H1 (cell line): ENCODE measurements at regions not wholly inside any gene's neighbourhood (a gene's known extent, or its start where the extent isn't known, plus 50 kb on each side); places are given as distances from the start of the nearest gene placed in this dataset.

Source experiments
- CTCF ChIA-PET: fragments of 300-600 bp; sonication (Branson Sonifier 250); formaldehyde crosslinking; loops from one replicate; lab custom pipeline; 2021; ENCODE audit not compliant: partially characterized antibody; lab: Charles Lee
- POLR2A ChIA-PET: fragments of 300-600 bp; sonication (Branson Sonifier 250); formaldehyde crosslinking; loops from one replicate; lab custom pipeline; 2021; ENCODE audit warnings: inconsistent platforms; ENCODE audit not compliant: partially characterized antibody; lab: Charles Lee
- DNase-seq, 2 experiments: peaks; one replicate each; pipeline versions ENCODE4 v3.0.0 to v3.0.0-alpha.2; 2010 to 2022; ENCODE audit warnings: low spot score in 2 of 2, low read depth in 1 of 2, mixed read lengths in 1 of 2
- FAIRE-seq: peaks from 2 replicates; lab custom pipeline; 2011; peaks lifted over from hg19 to GRCh38; lab: Jason Lieb, UNC
- H2AFZ ChIP-seq: 2 replicates; pipeline ENCODE4 v1.8.1; 2012; ENCODE audit warnings: low read length, inconsistent platforms
- H2AK5ac ChIP-seq: 2 replicates; pipeline ENCODE4 v1.6.1; 2013; ENCODE audit warnings: low read depth, low read length
- H2BK120ac ChIP-seq: replicated peaks from 2 replicates; pipeline ENCODE3; 2013; ENCODE audit warnings: low read depth, low read length, inconsistent platforms
- H2BK12ac ChIP-seq: 2 replicates; pipeline ENCODE4 v1.6.1; 2013; ENCODE audit warnings: low read depth, low read length
- H2BK15ac ChIP-seq: 2 replicates; pipeline ENCODE4 v1.6.1; 2013; ENCODE audit warnings: low read length
- H2BK20ac ChIP-seq: 2 replicates; pipeline ENCODE4 v1.6.1; 2013; ENCODE audit warnings: low read length
- H2BK5ac ChIP-seq: 2 replicates; pipeline ENCODE4 v1.6.1; 2013; ENCODE audit warnings: low read depth, low read length
- H3K14ac ChIP-seq: 2 replicates; pipeline ENCODE4 v1.6.1; 2013; ENCODE audit warnings: inconsistent platforms; ENCODE audit not compliant: insufficient read length
- H3K18ac ChIP-seq: 2 replicates; pipeline ENCODE4 v1.6.1; 2013; ENCODE audit warnings: low read length; ENCODE audit errors: extremely low read depth
- H3K23ac ChIP-seq: 2 replicates; pipeline ENCODE4 v1.6.1; 2013; ENCODE audit warnings: inconsistent platforms; ENCODE audit not compliant: insufficient read length
- H3K23me2 ChIP-seq: 2 replicates; pipeline ENCODE4 v1.6.1; 2013; ENCODE audit warnings: low read depth, low read length
- H3K27ac ChIP-seq: 2 replicates; pipeline ENCODE4 v1.6.1; 2011; ENCODE audit warnings: low read depth, low read length, inconsistent platforms
- H3K27me3 ChIP-seq, 4 experiments: replicated peaks in 1 of 4; 1 replicate in 1 of 4; 2 replicates in 3 of 4; pipeline versions ENCODE4 v1.6.1 to v1.8.1; 2011 to 2013; ENCODE audit warnings: low read length in 3 of 4, mild to moderate bottlenecking in 3 of 4, inconsistent platforms in 2 of 4, mixed read lengths in 2 of 4, moderate library complexity in 1 of 4; ENCODE audit not compliant: control insufficient read depth in 3 of 4, insufficient read depth in 3 of 4; ENCODE audit errors: extremely low read depth in 1 of 4
- H3K36me3 ChIP-seq, 4 experiments: 2 replicates each; pipeline versions ENCODE4 v1.6.1 to v1.8.1; 2011 to 2013; ENCODE audit warnings: mild to moderate bottlenecking in 4 of 4, low read length in 3 of 4, moderate library complexity in 2 of 4, control low read depth in 1 of 4, inconsistent platforms in 1 of 4; ENCODE audit not compliant: insufficient read depth in 4 of 4, control insufficient read depth in 2 of 4
- H3K4ac ChIP-seq: replicated peaks from 2 replicates; pipeline ENCODE3; 2013; ENCODE audit warnings: low read length, low read depth, mixed read lengths, inconsistent platforms; ENCODE audit not compliant: insufficient read length
- H3K4me1 ChIP-seq, 4 experiments: replicated peaks in 1 of 4; 1 replicate in 1 of 4; 2 replicates in 3 of 4; pipeline versions ENCODE4 v1.6.1 to v1.8.1; 2011 to 2013; ENCODE audit warnings: low read length in 3 of 4, inconsistent platforms in 2 of 4, mixed read lengths in 1 of 4; ENCODE audit not compliant: insufficient read depth in 4 of 4, control insufficient read depth in 3 of 4
- H3K4me2 ChIP-seq, 2 experiments: 2 replicates each; pipeline versions ENCODE4 v1.6.1 to v1.8.1; 2011 to 2013; ENCODE audit warnings: low read depth in 2 of 2, low read length in 2 of 2, control low read depth in 1 of 2, inconsistent platforms in 1 of 2, mild to moderate bottlenecking in 1 of 2; ENCODE audit not compliant: insufficient read depth in 1 of 2
- H3K4me3 ChIP-seq, 4 experiments: fragments of 200-600, 300-600 bp in 1 of 4; sonication (generic), shearing (Covaris generic), sonication (Bioruptor Twin) in 1 of 4; 2 replicates each; pipeline versions ENCODE4 v1.5.1 to v1.8.1; 2011 to 2016; ENCODE audit warnings: low read length in 4 of 4, low read depth in 3 of 4, control low read depth in 2 of 4, inconsistent platforms in 2 of 4, mild to moderate bottlenecking in 2 of 4, mixed read lengths in 1 of 4, moderate library complexity in 1 of 4; ENCODE audit not compliant: insufficient read depth in 2 of 4; ENCODE audit errors: extremely low read depth in 1 of 4
- H3K56ac ChIP-seq: replicated peaks from 2 replicates; pipeline ENCODE3; 2013; ENCODE audit warnings: low read depth, mild to moderate bottlenecking, mixed read lengths, low read length, inconsistent platforms; ENCODE audit not compliant: insufficient read length
- H3K79me1 ChIP-seq: 2 replicates; pipeline ENCODE4 v1.6.1; 2013; ENCODE audit warnings: low read depth, low read length, control low read depth
- H3K79me2 ChIP-seq, 2 experiments: 2 replicates each; pipeline versions ENCODE4 v1.6.1 to v1.8.1; 2012 to 2013; ENCODE audit warnings: low read length in 2 of 2, mild to moderate bottlenecking in 2 of 2, inconsistent platforms in 1 of 2; ENCODE audit not compliant: insufficient read depth in 2 of 2, control insufficient read depth in 1 of 2
- H3K9ac ChIP-seq, 4 experiments: replicated peaks in 1 of 4; 1 replicate in 1 of 4; 2 replicates in 3 of 4; pipeline versions ENCODE4 v1.6.1 to v1.8.1; 2011 to 2013; ENCODE audit warnings: low read depth in 3 of 4, low read length in 3 of 4, control low read depth in 2 of 4, mild to moderate bottlenecking in 2 of 4, moderate library complexity in 2 of 4, inconsistent platforms in 1 of 4; ENCODE audit errors: extremely low read depth in 1 of 4
- H3K9me3 ChIP-seq, 2 experiments: 2 replicates each; pipeline versions ENCODE4 v1.6.1 to v1.8.1; 2012 to 2013; ENCODE audit warnings: mild to moderate bottlenecking in 2 of 2, moderate library complexity in 2 of 2, control low read depth in 1 of 2, inconsistent platforms in 1 of 2, low read depth in 1 of 2, low read length in 1 of 2, mixed read lengths in 1 of 2; ENCODE audit not compliant: insufficient read depth in 2 of 2
- H4K20me1 ChIP-seq, 2 experiments: replicated peaks in 1 of 2; 2 replicates each; pipeline versions ENCODE3 to v1.8.1; 2011 to 2013; ENCODE audit warnings: inconsistent platforms in 2 of 2, low read length in 2 of 2, mild to moderate bottlenecking in 1 of 2; ENCODE audit not compliant: insufficient read depth in 2 of 2, control insufficient read depth in 1 of 2
- H4K5ac ChIP-seq: 2 replicates; pipeline ENCODE4 v1.6.1; 2013; ENCODE audit warnings: low read length, low read depth, mixed read lengths, inconsistent platforms; ENCODE audit not compliant: insufficient read length
- H4K8ac ChIP-seq: 2 replicates; pipeline ENCODE4 v1.8.0; 2013; ENCODE audit warnings: mild to moderate bottlenecking, moderate library complexity, low read length, inconsistent platforms; ENCODE audit not compliant: insufficient read depth; ENCODE audit errors: extremely low read depth
- H4K91ac ChIP-seq: replicated peaks from 2 replicates; pipeline ENCODE3; 2013; ENCODE audit warnings: low read length, mixed read lengths, inconsistent platforms; ENCODE audit not compliant: insufficient read length
- ASH2L ChIP-seq: fragments of 200-600, 300-600 bp; sonication (generic); IDR thresholded peaks from one replicate; pipeline ENCODE4 v1.7.1; 2017; ENCODE audit warnings: low read length
- BRCA1 ChIP-seq: IDR thresholded peaks from 2 replicates; pipeline ENCODE4 v1.6.1; 2012; ENCODE audit warnings: low read depth, low read length, improper control_type of control experiment
- CBX8 ChIP-seq: fragments of 300-800, 300-1000 bp; sonication (generic); IDR thresholded peaks from 2 replicates; pipeline ENCODE4 v1.7.1; 2016; ENCODE audit warnings: low read depth, low read length, borderline replicate concordance
- CHD1 ChIP-seq: IDR thresholded peaks from 2 replicates; pipeline ENCODE4 v1.6.1; 2012; ENCODE audit warnings: low read depth, low read length, improper control_type of control experiment
- HDAC2 ChIP-seq, 2 experiments: fragments of 300-600 bp in 1 of 2; sonication (generic) in 1 of 2; IDR thresholded peaks; 2 replicates each; pipeline ENCODE4 v1.6.1; 2011 to 2012; ENCODE audit warnings: low read depth in 2 of 2, low read length in 2 of 2, mild to moderate bottlenecking in 2 of 2, moderate library complexity in 2 of 2, borderline replicate concordance in 1 of 2, inconsistent platforms in 1 of 2
- NRF1 ChIP-seq: IDR thresholded peaks from 2 replicates; pipeline ENCODE4 v1.6.1; 2011; ENCODE audit warnings: mild to moderate bottlenecking, low read depth, low read length, improper control_type of control experiment
- PHF8 ChIP-seq: fragments of 200-600 bp; sonication (generic); conservative IDR thresholded peaks from 2 replicates; pipeline ENCODE4 v1.7.1; 2012; ENCODE audit warnings: low read depth, mild to moderate bottlenecking, inconsistent platforms, low read length, moderate library complexity
- RXRA ChIP-seq: IDR thresholded peaks from 2 replicates; pipeline ENCODE4 v1.6.1; 2011; ENCODE audit warnings: low read depth, mild to moderate bottlenecking, low read length, moderate library complexity; ENCODE audit not compliant: insufficient read depth
- SP2 ChIP-seq: IDR thresholded peaks from 2 replicates; pipeline ENCODE4 v1.6.1; 2012; ENCODE audit warnings: mild to moderate bottlenecking, low read length, inconsistent platforms
- TAF7 ChIP-seq: optimal IDR thresholded peaks from 2 replicates; pipeline ENCODE3; 2011; ENCODE audit warnings: low read depth, mild to moderate bottlenecking, inconsistent platforms, low read length, moderate library complexity, borderline replicate concordance
- whole genome bisulfite sequencing, 2 experiments: shearing (Covaris generic) in 1 of 2; methylation state at CpG; one replicate each; pipeline versions ENCODE4 v1.1.6 to v1.1.7; 2013 to 2015; ENCODE audit warnings: low lambda C conversion rate in 2 of 2, mixed read lengths in 2 of 2, inconsistent platforms in 1 of 2, low coverage in 1 of 2, missing lambda C conversion rate in 1 of 2; ENCODE audit not compliant: insufficient replicate concordance in 2 of 2, insufficient coverage in 1 of 2, insufficient read length in 1 of 2; ENCODE audit errors: extremely low coverage in 1 of 2, missing lambda C conversion rate in 1 of 2; 5-methylcytosine and 5-hydroxymethylcytosine counted together
- TF ChIP-seq, protein P1 (sequence below): IDR thresholded peaks from 2 replicates; pipeline ENCODE4 v1.6.1; 2012; ENCODE audit warnings: inconsistent platforms

- H2BK5ac ChIP-seq = no peak overlapping the region
- H3K27ac ChIP-seq = no peak overlapping the region
- H3K18ac ChIP-seq = no peak overlapping the region
- no peak overlapping the region for H2BK15ac ChIP-seq
- no peak overlapping the region for H3K4me3 ChIP-seq
- no peak overlapping the region for H3K23ac ChIP-seq
- H4K5ac ChIP-seq = no peak overlapping the region
- FAIRE-seq (no peak), DNase-seq (no peak)
- ChIA-PET CTCF (interaction anchor here (0.6 to 11.1 kb wide), 6 partner anchors 14 to 586 kb away, joined by 3 to 96 read pairs (median 23); no protein-coding TSS in a partner anchor), POLR2A (interaction anchor here (1.2 kb wide), 2 partner anchors 16 to 45 kb away, joined by 3 read pairs; no protein-coding TSS in a partner anchor)
- H2AFZ ChIP-seq = no peak overlapping the region
- H3K4me2 ChIP-seq = no peak overlapping the region
- no peak overlapping the region for H3K14ac ChIP-seq
- H3K4ac ChIP-seq = no peak overlapping the region
- H4K8ac ChIP-seq = no peak overlapping the region
- WGBS, 2 experiments = 82% methylated on average over 12 of the region's 12 CpGs; no CpG with 5 or more reads in 1 of the 2 experiments
- no peak overlapping the region for H2BK120ac ChIP-seq
- H3K79me1 ChIP-seq = no peaks in the 10 kb centered on the region
- H3K27me3 ChIP-seq = no peaks in the 10 kb centered on the region; a peak in 1 of 7 replicates
- H2AK5ac ChIP-seq = no peak overlapping the region
- no peaks in the 10 kb centered on the region for H3K79me2 ChIP-seq
- no peak overlapping the region for H3K9ac ChIP-seq
- H3K56ac ChIP-seq = no peak overlapping the region
- H3K36me3 ChIP-seq = no peaks in the 10 kb centered on the region
- no peaks in the 10 kb centered on the region for H4K20me1 ChIP-seq
- no peaks in the 10 kb centered on the region; a peak in 1 of 7 replicates for H3K4me1 ChIP-seq
- H4K91ac ChIP-seq = no peak overlapping the region
- no peak overlapping the region for H2BK20ac ChIP-seq
- H3K23me2 ChIP-seq = no peaks in the 10 kb centered on the region
- H3K9me3 ChIP-seq = no peaks in the 10 kb centered on the region
- H2BK12ac ChIP-seq = no peak overlapping the region
- TF ChIP-seq ASH2L (no peak), HDAC2 (IDR thresholded peaks at IDR 0.05; ENCODE audit: borderline replicate concordance in 1 of 2, low read depth in 2 of 2, low read length in 2 of 2) (no peak), CBX8 (no peak), BRCA1 (no peak), CHD1 (no peak), SP2 (no peak), RXRA (no peak), TAF7 (no peak), PHF8 (no peak), NRF1 (no peak)
- TF ChIP-seq, protein P1, sequence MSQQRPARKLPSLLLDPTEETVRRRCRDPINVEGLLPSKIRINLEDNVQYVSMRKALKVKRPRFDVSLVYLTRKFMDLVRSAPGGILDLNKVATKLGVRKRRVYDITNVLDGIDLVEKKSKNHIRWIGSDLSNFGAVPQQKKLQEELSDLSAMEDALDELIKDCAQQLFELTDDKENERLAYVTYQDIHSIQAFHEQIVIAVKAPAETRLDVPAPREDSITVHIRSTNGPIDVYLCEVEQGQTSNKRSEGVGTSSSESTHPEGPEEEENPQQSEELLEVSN = no peak
Observed at GRCh38 chr6:37550191-37550831, 50.6 kb upstream of the CCDC167 start.
